ENCODE measurements at regions not wholly inside any gene's neighbourhood (a gene's known extent, or its start where the extent isn't known, plus 50 kb on each side); places are given as distances from the start of the nearest gene placed in this dataset.

DNA sequence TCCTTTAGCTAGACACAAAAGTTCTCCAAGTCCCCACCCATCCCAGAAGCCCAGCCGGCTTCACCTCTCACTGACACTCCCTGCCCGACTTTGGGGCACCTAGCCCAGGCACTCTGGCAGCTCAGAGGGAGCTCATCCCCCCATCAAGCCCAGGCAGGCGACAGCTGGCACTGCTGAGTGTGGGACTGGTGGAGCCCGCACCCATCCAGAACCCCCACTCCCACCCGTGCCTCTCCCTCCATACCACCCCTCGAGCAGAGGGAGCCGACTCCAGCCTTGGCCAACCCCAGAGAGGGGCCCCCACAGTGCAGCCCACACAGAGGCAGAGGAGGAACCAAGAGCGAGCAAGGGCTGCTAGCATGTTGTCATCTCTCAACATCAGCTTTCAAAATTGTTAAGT, 658.6 kb downstream of the AMY1C start:
- Histone ChIP-seq H3K4me1 (ENCODE audit: control insufficient read depth, insufficient read depth, low read length) (no peaks in the 10 kb centered on the region), H3K9ac (ENCODE audit: low read length in 2 of 2) (no peak overlapping the region), H3K9me3 (ENCODE audit: control insufficient read depth in 2 of 2, low read length in 2 of 2) (no peaks in the 10 kb centered on the region), H3K27ac (ENCODE audit: low read length) (no peak overlapping the region), H3K36me3 (ENCODE audit: control insufficient read depth in 2 of 2, insufficient read depth in 2 of 2, low read length in 2 of 2) (no peaks in the 10 kb centered on the region), H3K4me3 (ENCODE audit: low read length in 2 of 2) (no peak overlapping the region), H3K27me3 (ENCODE audit: control insufficient read depth in 1 of 2, insufficient read depth in 2 of 2, low read length in 2 of 2) (no peaks in the 10 kb centered on the region)

DNA sequence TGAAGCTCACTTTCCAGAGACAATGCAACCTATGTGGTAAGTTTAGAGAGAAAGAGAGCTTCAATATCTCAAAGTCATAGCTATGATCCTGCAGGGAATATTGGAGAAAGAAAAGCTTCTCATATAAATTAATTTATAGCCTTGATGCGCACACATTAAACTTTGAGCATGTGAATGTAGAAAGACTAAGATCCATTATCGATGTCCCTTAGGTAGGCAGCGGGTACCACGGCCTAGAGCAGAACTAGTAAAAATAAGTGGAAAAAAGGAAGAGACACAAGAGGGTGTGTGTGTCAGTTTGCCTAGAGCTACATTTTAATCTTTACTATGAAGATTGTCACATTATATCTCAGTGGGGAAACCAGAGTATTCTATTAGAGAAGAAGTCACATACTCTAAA, 685.6 kb downstream of the AMY1C start:
- Histone ChIP-seq H3K9me3 (ENCODE audit: control insufficient read depth in 2 of 2, low read length in 2 of 2) (no peaks in the 10 kb centered on the region), H3K36me3 (ENCODE audit: control insufficient read depth in 2 of 2, insufficient read depth in 2 of 2, low read length in 2 of 2) (no peaks in the 10 kb centered on the region), H3K4me1 (ENCODE audit: control insufficient read depth, insufficient read depth, low read length) (no peaks in the 10 kb centered on the region), H3K27me3 (ENCODE audit: control insufficient read depth in 1 of 2, insufficient read depth in 2 of 2, low read length in 2 of 2) (no peaks in the 10 kb centered on the region), H3K9ac (ENCODE audit: low read length in 2 of 2) (no peak overlapping the region), H3K4me3 (ENCODE audit: low read length in 2 of 2) (no peak overlapping the region), H3K27ac (ENCODE audit: low read length) (no peak overlapping the region)

DNA sequence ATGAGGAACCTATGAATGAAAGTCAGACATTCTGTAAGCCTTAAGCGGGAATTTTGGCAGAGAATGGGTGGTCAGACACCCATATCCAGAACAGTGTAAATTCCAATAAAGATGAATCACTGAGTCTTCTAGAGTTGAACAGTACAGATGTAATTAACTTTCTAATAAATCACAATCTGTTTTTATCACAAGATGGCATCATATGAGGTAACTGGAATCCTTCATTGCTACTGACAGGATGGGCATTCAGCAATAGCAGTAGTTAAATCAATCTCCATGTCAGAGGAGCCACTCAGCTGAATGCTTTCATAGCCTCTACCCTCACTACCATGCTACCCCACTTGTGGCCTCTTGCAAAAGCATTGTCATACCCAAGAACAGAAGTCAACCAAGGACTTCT, 690.3 kb downstream of the AMY1C start:
- Histone ChIP-seq H3K27me3 (ENCODE audit: control insufficient read depth in 1 of 2, insufficient read depth in 2 of 2, low read length in 2 of 2) (no peaks in the 10 kb centered on the region), H3K4me1 (ENCODE audit: control insufficient read depth, insufficient read depth, low read length) (no peaks in the 10 kb centered on the region), H3K27ac (ENCODE audit: low read length) (no peak overlapping the region), H3K9me3 (ENCODE audit: control insufficient read depth in 2 of 2, low read length in 2 of 2) (no peaks in the 10 kb centered on the region), H3K4me3 (ENCODE audit: low read length in 2 of 2) (no peak overlapping the region), H3K36me3 (ENCODE audit: control insufficient read depth in 2 of 2, insufficient read depth in 2 of 2, low read length in 2 of 2) (no peaks in the 10 kb centered on the region), H3K9ac (ENCODE audit: low read length in 2 of 2) (no peak overlapping the region)

DNA sequence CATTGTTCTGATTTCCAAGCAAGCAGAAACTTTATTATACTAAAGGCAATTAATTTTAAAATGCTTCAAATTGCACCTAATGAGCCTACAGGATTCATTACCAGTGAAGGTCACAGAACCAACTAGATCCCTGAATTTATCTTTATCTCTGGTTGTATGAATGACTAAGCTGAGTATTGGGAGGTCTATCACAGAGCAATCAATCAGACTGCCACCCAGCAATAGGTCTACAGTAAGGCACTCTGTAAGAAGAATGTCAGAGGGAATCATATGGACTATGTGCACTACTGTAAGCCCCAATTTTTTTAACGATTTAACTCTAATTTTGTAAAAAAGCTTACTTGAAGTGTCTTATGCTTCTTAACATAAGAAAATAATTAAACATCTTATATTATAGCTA, 707.0 kb downstream of the AMY1C start:
- H3K4me1 ChIP-seq (ENCODE audit: control insufficient read depth, insufficient read depth, low read length): no peaks in the 10 kb centered on the region
- peaks cover 13% of the 10 kb centered on the region in 2 donors for H3K9me3 ChIP-seq (ENCODE audit: control insufficient read depth in 2 of 2, low read length in 2 of 2)
- H3K27me3 ChIP-seq (ENCODE audit: control insufficient read depth in 1 of 2, insufficient read depth in 2 of 2, low read length in 2 of 2): no peaks in the 10 kb centered on the region
- no peak overlapping the region for H3K27ac ChIP-seq (ENCODE audit: low read length)
- no peak overlapping the region for H3K9ac ChIP-seq (ENCODE audit: low read length in 2 of 2)
- no peaks in the 10 kb centered on the region for H3K36me3 ChIP-seq (ENCODE audit: control insufficient read depth in 2 of 2, insufficient read depth in 2 of 2, low read length in 2 of 2)
- H3K4me3 ChIP-seq (ENCODE audit: low read length in 2 of 2): no peak overlapping the region

DNA sequence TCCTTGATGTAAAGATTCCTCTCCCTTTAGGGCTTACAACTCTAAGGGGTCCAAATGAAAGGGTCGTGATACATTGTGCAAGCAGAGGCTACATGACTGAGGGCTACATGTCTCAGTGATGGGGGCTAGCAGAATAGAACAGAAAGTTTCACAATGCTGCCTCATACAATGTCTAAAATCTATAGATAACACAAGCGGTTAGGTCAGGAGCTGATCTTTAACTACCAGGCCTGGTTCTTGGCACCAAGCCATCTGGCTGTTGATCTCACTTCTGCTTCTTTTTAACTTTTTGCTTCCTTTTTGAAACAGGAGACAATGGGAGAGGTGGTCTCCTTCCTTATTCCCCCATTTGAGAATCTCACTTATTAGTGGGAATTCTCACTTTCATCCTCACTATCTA, 710.2 kb downstream of the AMY1C start:
- H3K4me1 ChIP-seq (ENCODE audit: control insufficient read depth, insufficient read depth, low read length): no peaks in the 10 kb centered on the region
- no peak overlapping the region for H3K9ac ChIP-seq (ENCODE audit: low read length in 2 of 2)
- H3K36me3 ChIP-seq (ENCODE audit: control insufficient read depth in 2 of 2, insufficient read depth in 2 of 2, low read length in 2 of 2): no peaks in the 10 kb centered on the region
- H3K9me3 ChIP-seq (ENCODE audit: control insufficient read depth in 2 of 2, low read length in 2 of 2): peaks cover 13% of the 10 kb centered on the region in 2 donors
- no peak overlapping the region for H3K4me3 ChIP-seq (ENCODE audit: low read length in 2 of 2)
- H3K27ac ChIP-seq (ENCODE audit: low read length): no peak overlapping the region
- H3K27me3 ChIP-seq (ENCODE audit: control insufficient read depth in 1 of 2, insufficient read depth in 2 of 2, low read length in 2 of 2): no peaks in the 10 kb centered on the region

DNA sequence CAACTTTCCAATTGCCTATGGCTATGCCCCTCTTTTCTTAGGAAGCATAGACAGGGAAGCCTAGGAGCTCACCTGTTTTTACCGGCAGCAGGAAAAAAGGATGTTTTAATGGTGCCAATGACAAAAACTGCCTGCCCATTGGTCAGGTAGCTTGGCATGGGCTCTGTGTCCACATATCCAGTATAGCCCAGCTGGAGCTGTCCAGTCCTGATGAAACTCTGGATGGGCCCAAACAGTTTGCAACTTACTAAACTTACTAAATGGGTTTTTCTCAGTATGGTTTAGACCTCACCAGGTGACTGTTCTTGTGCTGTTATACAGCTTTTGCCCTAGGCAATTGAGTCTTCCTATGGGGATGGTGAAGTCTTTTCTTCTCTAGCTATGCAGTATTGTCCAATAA, 711.2 kb downstream of the AMY1C start:
- H3K9ac ChIP-seq (ENCODE audit: low read length in 2 of 2): no peak overlapping the region
- H3K9me3 ChIP-seq (ENCODE audit: control insufficient read depth in 2 of 2, low read length in 2 of 2): peaks cover 13% of the 10 kb centered on the region in 2 donors
- H3K36me3 ChIP-seq (ENCODE audit: control insufficient read depth in 2 of 2, insufficient read depth in 2 of 2, low read length in 2 of 2): no peaks in the 10 kb centered on the region
- no peak overlapping the region for H3K27ac ChIP-seq (ENCODE audit: low read length)
- no peaks in the 10 kb centered on the region for H3K27me3 ChIP-seq (ENCODE audit: control insufficient read depth in 1 of 2, insufficient read depth in 2 of 2, low read length in 2 of 2)
- H3K4me1 ChIP-seq (ENCODE audit: control insufficient read depth, insufficient read depth, low read length): no peaks in the 10 kb centered on the region
- no peak overlapping the region for H3K4me3 ChIP-seq (ENCODE audit: low read length in 2 of 2)

DNA sequence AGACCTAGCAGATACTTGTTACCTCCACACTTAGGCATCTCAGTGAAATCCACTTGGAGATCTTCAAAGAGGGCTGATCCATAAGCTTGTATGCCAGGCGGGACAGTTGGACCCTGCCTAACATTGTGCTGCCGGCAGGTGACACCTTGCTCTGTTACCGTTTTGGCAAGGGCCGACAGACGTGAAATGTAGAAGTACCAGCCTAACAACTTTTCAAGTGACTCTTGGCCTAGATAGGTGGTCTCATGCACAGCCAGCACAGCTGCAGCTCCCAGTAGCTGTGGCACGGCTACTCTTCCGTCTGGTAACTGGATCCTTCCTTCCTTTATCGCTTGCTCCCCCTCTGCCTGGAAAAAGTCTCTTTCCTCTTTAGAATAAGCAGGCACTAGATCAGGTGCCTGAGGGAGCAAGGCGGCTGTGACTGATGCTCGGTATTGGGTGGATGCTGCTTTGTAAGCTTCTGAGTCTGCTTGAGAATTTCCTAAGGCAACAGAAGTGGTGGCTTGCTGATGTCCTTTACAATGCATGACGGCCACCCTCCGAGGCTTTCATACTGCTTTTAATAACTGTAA, 713.5 kb downstream of the AMY1C start:
- H3K9ac ChIP-seq (ENCODE audit: low read length in 2 of 2): no peak overlapping the region
- H3K4me1 ChIP-seq (ENCODE audit: control insufficient read depth, insufficient read depth, low read length): no peaks in the 10 kb centered on the region
- no peaks in the 10 kb centered on the region for H3K27me3 ChIP-seq (ENCODE audit: control insufficient read depth in 1 of 2, insufficient read depth in 2 of 2, low read length in 2 of 2)
- no peak overlapping the region for H3K4me3 ChIP-seq (ENCODE audit: low read length in 2 of 2)
- H3K36me3 ChIP-seq (ENCODE audit: control insufficient read depth in 2 of 2, insufficient read depth in 2 of 2, low read length in 2 of 2): no peaks in the 10 kb centered on the region
- H3K27ac ChIP-seq (ENCODE audit: low read length): no peak overlapping the region
- H3K9me3 ChIP-seq (ENCODE audit: control insufficient read depth in 2 of 2, low read length in 2 of 2): peaks cover 13 to 17% of the 10 kb centered on the region in 2 donors

DNA sequence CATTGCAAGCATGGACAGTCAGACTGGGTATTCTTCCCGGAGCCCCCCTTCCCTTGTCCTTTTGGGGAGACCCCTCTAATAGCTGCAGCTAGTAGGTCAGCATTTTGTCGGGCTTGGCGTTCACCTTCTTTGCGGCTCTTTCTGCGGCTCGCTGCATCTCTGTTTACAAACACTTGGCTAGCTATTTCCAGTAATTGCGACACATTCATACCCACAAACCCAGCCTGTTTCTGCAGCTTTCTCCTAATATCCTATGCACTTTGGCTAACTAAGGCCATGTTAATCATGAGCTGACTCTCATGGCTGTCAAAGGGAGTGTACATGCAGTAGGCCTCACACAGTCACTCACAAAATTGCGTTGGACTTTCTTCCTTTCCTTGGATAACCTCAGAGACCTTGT, 716.4 kb downstream of the AMY1C start:
- H3K9ac ChIP-seq (ENCODE audit: low read length in 2 of 2): no peak overlapping the region
- H3K9me3 ChIP-seq (ENCODE audit: control insufficient read depth in 2 of 2, low read length in 2 of 2): peaks cover under 1 to 8% of the 10 kb centered on the region in 2 donors
- H3K4me3 ChIP-seq (ENCODE audit: low read length in 2 of 2): no peak overlapping the region
- H3K4me1 ChIP-seq (ENCODE audit: control insufficient read depth, insufficient read depth, low read length): no peaks in the 10 kb centered on the region
- H3K27ac ChIP-seq (ENCODE audit: low read length): no peak overlapping the region
- H3K36me3 ChIP-seq (ENCODE audit: control insufficient read depth in 2 of 2, insufficient read depth in 2 of 2, low read length in 2 of 2): no peaks in the 10 kb centered on the region
- H3K27me3 ChIP-seq (ENCODE audit: control insufficient read depth in 1 of 2, insufficient read depth in 2 of 2, low read length in 2 of 2): no peaks in the 10 kb centered on the region

DNA sequence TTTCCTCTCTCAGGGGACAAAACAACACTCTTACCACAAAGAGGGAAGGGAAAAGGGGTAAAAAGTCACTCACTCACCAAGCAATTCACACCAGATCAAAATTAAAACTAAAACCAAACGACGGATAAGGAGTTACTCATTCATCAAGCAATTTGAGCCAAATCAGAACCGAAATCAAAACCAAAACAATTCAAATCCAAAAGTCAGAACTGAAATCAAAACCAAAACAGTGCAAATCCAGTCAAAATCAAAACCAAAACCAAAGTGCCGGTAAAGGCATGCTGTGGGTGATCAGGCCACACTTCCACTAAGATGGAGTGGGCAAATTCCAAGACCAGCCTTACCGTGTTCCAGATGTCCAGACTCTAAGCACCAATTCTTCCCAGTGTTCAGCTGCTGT, 717.9 kb downstream of the AMY1C start:
- Histone ChIP-seq H3K9ac (ENCODE audit: low read length in 2 of 2) (no peak overlapping the region), H3K4me3 (ENCODE audit: low read length in 2 of 2) (no peak overlapping the region), H3K9me3 (ENCODE audit: control insufficient read depth in 2 of 2, low read length in 2 of 2) (peaks cover 0 to 5% of the 10 kb centered on the region in 2 donors), H3K27me3 (ENCODE audit: control insufficient read depth in 1 of 2, insufficient read depth in 2 of 2, low read length in 2 of 2) (no peaks in the 10 kb centered on the region), H3K36me3 (ENCODE audit: control insufficient read depth in 2 of 2, insufficient read depth in 2 of 2, low read length in 2 of 2) (no peaks in the 10 kb centered on the region), H3K4me1 (ENCODE audit: control insufficient read depth, insufficient read depth, low read length) (no peaks in the 10 kb centered on the region), H3K27ac (ENCODE audit: low read length) (no peak overlapping the region)

DNA sequence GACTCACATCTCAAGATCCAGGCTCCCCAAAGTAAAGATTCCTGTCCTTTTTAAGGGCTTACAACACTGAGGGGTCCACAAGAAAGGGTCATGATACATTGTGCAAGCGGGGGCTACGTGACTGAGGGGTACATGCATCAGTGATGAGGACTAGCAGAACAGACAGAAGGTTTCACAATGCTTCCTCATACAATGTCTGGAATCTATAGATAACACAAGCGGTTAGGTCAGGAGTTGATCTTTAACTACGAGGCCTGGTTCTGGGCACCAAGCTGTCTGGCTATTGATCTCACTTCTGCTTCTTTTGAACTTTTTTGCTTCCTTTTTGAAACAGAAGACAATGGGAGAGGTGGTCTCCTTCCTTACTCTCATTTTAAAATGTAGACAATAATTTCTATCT, 718.6 kb downstream of the AMY1C start:
- Histone ChIP-seq H3K27me3 (ENCODE audit: control insufficient read depth in 1 of 2, insufficient read depth in 2 of 2, low read length in 2 of 2) (no peaks in the 10 kb centered on the region), H3K27ac (ENCODE audit: low read length) (no peak overlapping the region), H3K4me1 (ENCODE audit: control insufficient read depth, insufficient read depth, low read length) (no peaks in the 10 kb centered on the region), H3K9ac (ENCODE audit: low read length in 2 of 2) (no peak overlapping the region), H3K4me3 (ENCODE audit: low read length in 2 of 2) (no peak overlapping the region), H3K9me3 (ENCODE audit: control insufficient read depth in 2 of 2, low read length in 2 of 2) (peaks cover 0 to 5% of the 10 kb centered on the region in 2 donors), H3K36me3 (ENCODE audit: control insufficient read depth in 2 of 2, insufficient read depth in 2 of 2, low read length in 2 of 2) (no peaks in the 10 kb centered on the region)

DNA sequence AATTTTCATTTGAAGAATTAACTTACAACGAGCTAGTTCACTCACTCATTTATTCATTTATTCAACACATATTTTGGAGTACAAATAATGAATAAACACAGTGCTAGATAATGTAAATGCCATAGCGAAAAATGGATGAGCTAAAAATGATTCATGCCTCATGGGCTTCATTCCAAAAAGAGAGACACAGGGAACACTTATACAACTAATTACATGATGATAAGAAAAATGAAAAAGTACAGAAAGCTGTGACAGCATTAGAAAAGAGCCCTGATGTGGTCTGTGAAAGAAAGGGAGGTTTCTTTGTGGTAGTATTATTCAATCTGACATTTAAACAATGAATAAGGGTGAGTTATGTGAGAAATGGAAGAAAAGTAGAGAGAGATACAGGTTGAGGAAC, 726.4 kb downstream of the AMY1C start:
- H3K27ac ChIP-seq (ENCODE audit: low read length): no peak overlapping the region
- no peaks in the 10 kb centered on the region for H3K36me3 ChIP-seq (ENCODE audit: control insufficient read depth in 2 of 2, insufficient read depth in 2 of 2, low read length in 2 of 2)
- no peaks in the 10 kb centered on the region for H3K4me1 ChIP-seq (ENCODE audit: control insufficient read depth, insufficient read depth, low read length)
- no peak overlapping the region for H3K4me3 ChIP-seq (ENCODE audit: low read length in 2 of 2)
- H3K27me3 ChIP-seq (ENCODE audit: control insufficient read depth in 1 of 2, insufficient read depth in 2 of 2, low read length in 2 of 2): no peaks in the 10 kb centered on the region
- H3K9ac ChIP-seq (ENCODE audit: low read length in 2 of 2): no peak overlapping the region
- no peaks in the 10 kb centered on the region for H3K9me3 ChIP-seq (ENCODE audit: control insufficient read depth in 2 of 2, low read length in 2 of 2)

Measured in stomach smooth muscle (tissue), 2 donors.